Epithelial cell of esophagus (primary cell): ENCODE measurements at regions not wholly inside any gene's neighbourhood (a gene's known extent, or its start where the extent isn't known, plus 50 kb on each side); places are given as distances from the start of the nearest gene placed in this dataset.
A peak's percentile ranks its signal among the peaks of the same experiment; 100 is the strongest.

Experiments used
- DNase-seq: peaks from one replicate; pipeline ENCODE4 v3.0.0; 2010; ENCODE audit warnings: low read depth
- H3K4me3 ChIP-seq: 2 replicates; pipeline ENCODE4 v1.5.1; 2011; ENCODE audit warnings: mild to moderate bottlenecking, low read length, control low read depth
- CTCF ChIP-seq: IDR thresholded peaks from 2 replicates; pipeline ENCODE4 v1.5.1; 2011; ENCODE audit warnings: low read depth, mild to moderate bottlenecking, low read length, control low read depth, inconsistent platforms; ENCODE audit not compliant: insufficient read depth; ENCODE audit errors: missing control alignments

- TF ChIP-seq CTCF = no peak
- DNase-seq = no peak
- no peak overlapping the region for H3K4me3 ChIP-seq
These were observed 546.9 kb upstream of the RIOK2 start for GRCh38 chr5:97729938-97730337.

GRCh38 chr5:97735209-97735608 is 552.2 kb upstream of the RIOK2 start:
- DNase-seq = peak; percentile 98
- no peak for TF ChIP-seq CTCF
- H3K4me3 ChIP-seq = no peak overlapping the region

GRCh38 chr5:97737608-97738007 is 554.6 kb upstream of the RIOK2 start:
- no peak for DNase-seq
- TF ChIP-seq CTCF = no peak
- no peak overlapping the region for H3K4me3 ChIP-seq

- TF ChIP-seq CTCF = no peak
- no peak overlapping the region for H3K4me3 ChIP-seq
- DNase-seq = no peak
These were observed 562.8 kb upstream of the RIOK2 start for GRCh38 chr5:97745817-97746216.

GRCh38 chr5:97750576-97750975 is 567.5 kb upstream of the RIOK2 start:
- TF ChIP-seq CTCF = no peak
- DNase-seq = no peak
- no peak overlapping the region for H3K4me3 ChIP-seq

GRCh38 chr5:97751540-97751939 is 568.5 kb upstream of the RIOK2 start:
- no peak overlapping the region for H3K4me3 ChIP-seq
- no peak for TF ChIP-seq CTCF
- no peak for DNase-seq

- no peak for TF ChIP-seq CTCF
- no peak for DNase-seq
- H3K4me3 ChIP-seq = no peak overlapping the region
These were observed 569.8 kb upstream of the RIOK2 start for GRCh38 chr5:97752871-97753270.
